Brain microvascular endothelial cell (primary cell): ENCODE measurements at regions not wholly inside any gene's neighbourhood (a gene's known extent, or its start where the extent isn't known, plus 50 kb on each side); places are given as distances from the start of the nearest gene placed in this dataset.

ENCODE experiments used
- DNase-seq: peaks from one replicate; pipeline ENCODE4 v3.0.0-alpha.2; 2020
- H3K27ac ChIP-seq: fragments of 250-450 bp; sonication (Bioruptor Pico); 2 replicates; pipeline ENCODE4 v1.5.1; 2020; ENCODE audit warnings: mild to moderate bottlenecking, moderate library complexity
- H3K27me3 ChIP-seq: fragments of 250-450 bp; sonication (Bioruptor Pico); replicated peaks from 2 replicates; pipeline ENCODE4 v1.5.1; 2020; ENCODE audit warnings: mild to moderate bottlenecking
- H3K36me3 ChIP-seq: fragments of 250-450 bp; sonication (Bioruptor Pico); replicated peaks from 2 replicates; pipeline ENCODE4 v1.5.1; 2020; ENCODE audit warnings: mild to moderate bottlenecking
- H3K4me3 ChIP-seq: 2 replicates; pipeline ENCODE4 v1.5.1; 2011; ENCODE audit warnings: low read depth, mild to moderate bottlenecking, control low read depth, low read length, moderate library complexity
- in situ Hi-C: cut with HindIII; loops from 2 replicates; pipeline ENCODE4 v1.10.0; 2017; ENCODE audit warnings: low sequenced_read_pairs, low pct_ligation_motif_present
- TF ChIP-seq, protein P1 (sequence below): IDR thresholded peaks from 2 replicates; pipeline ENCODE4 v1.5.1; 2011; ENCODE audit warnings: low read depth, mild to moderate bottlenecking, moderate library complexity, low read length, control low read depth, inconsistent platforms; ENCODE audit errors: missing control alignments

DNA sequence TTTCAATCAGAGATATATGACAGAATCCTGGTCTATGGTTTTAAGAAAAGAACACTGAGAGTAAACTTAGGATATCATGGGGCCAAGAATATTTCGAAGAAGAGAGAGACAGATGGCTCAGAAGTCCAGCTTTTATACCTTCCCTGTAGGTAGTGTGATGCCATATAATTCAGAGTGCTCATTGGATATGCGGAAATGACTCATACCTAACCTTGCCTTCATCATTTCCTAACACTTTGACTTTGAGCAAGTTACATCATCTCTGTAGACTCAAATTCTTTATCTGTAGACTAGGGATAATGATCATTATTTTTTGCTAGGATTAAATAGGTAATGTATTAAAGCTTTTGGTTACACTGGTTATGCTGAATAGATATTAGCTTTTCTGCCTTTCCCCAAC lies 461.6 kb upstream of the CNTNAP5 start:
- Histone ChIP-seq H3K4me3 (no peak overlapping the region), H3K27me3 (no peaks in the 10 kb centered on the region), H3K27ac (no peak overlapping the region), H3K36me3 (no peaks in the 10 kb centered on the region)
- no peak for DNase-seq
- in situ Hi-C loops, result no loop called here
- TF ChIP-seq, protein P1, sequence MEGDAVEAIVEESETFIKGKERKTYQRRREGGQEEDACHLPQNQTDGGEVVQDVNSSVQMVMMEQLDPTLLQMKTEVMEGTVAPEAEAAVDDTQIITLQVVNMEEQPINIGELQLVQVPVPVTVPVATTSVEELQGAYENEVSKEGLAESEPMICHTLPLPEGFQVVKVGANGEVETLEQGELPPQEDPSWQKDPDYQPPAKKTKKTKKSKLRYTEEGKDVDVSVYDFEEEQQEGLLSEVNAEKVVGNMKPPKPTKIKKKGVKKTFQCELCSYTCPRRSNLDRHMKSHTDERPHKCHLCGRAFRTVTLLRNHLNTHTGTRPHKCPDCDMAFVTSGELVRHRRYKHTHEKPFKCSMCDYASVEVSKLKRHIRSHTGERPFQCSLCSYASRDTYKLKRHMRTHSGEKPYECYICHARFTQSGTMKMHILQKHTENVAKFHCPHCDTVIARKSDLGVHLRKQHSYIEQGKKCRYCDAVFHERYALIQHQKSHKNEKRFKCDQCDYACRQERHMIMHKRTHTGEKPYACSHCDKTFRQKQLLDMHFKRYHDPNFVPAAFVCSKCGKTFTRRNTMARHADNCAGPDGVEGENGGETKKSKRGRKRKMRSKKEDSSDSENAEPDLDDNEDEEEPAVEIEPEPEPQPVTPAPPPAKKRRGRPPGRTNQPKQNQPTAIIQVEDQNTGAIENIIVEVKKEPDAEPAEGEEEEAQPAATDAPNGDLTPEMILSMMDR, result no peak

DNA sequence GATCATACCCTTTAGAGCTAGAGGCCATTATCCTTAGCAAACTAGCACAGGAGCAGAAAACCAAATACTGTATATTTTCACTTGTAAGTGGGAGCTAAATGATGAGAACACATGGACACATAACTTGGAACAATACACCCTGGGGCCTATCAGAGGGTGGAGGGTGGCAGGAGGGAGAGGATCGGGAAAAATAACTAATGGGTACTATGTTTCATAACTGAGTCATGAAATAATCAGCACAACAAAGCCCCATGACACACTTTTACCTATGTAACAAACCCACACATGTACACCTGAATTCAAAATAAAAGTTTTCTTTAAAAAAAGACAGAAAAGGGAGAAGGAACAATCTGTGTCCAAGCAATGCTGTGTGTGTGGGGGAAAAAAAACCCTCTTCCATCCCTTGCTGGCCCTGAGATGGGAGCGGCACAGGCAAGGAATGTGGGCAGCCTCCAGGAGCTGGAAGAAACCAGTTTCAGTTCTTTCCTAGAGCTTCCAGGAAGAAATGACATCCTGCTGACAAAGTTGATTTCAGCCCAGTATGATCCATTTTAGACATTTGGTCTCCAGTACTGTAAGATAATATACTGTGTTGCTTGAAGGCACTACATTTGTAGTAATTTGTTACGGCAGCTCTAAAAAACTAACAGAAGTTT lies 458.7 kb upstream of the CNTNAP5 start:
- TF ChIP-seq, protein P1, result no peak

DNA sequence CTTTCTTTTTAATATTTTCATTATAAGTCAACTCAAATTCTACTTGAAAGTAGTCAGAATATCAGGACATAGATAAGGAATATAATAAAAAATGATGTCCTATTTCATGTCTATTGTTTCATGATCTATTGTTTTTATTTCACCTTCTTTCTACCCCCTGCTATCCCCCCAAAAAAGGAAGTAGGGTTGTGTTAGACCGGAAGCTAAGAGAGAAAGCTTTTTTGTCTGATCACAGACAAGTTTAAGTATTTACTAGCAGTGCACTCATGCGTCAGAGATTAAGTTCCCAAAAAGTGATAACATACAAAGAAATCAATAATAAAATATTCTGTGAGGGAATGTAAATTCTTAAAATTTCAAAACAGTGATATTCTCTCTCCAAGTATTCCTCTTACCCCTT lies 447.1 kb upstream of the CNTNAP5 start:
- in situ Hi-C loops, result no loop called here
- no peak overlapping the region for H3K27ac ChIP-seq
- no peaks in the 10 kb centered on the region for H3K36me3 ChIP-seq
- no peaks in the 10 kb centered on the region for H3K27me3 ChIP-seq
- TF ChIP-seq, protein P1, result no peak
- no peak for DNase-seq
- no peak overlapping the region for H3K4me3 ChIP-seq

More for the DNA sequence above, 458.7 kb upstream of the CNTNAP5 start:
- H3K36me3 ChIP-seq, result no peaks in the 10 kb centered on the region
- DNase-seq, result no peak
- H3K27me3 ChIP-seq, result no peaks in the 10 kb centered on the region
- in situ Hi-C loops, result no loop called here
- no peak overlapping the region for H3K27ac ChIP-seq
- no peak overlapping the region for H3K4me3 ChIP-seq

DNA sequence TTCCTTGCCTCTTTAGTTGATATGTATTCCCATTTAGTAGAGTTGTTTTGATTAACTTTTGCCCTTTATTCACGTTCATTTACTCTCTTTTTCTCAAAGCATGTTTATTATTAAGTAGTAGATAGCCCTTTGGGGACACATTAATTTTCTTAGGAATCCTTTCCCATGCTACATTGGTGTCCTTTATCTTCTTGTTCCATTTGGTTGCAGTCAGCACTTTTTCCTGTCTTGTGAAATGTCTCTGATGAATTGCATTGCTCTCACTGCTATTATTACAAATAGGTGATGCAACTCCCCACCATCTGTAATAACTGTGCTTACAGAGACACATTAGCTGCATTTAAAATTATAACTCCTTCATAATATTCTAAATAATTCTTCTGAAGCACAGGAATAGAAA lies 428.5 kb upstream of the CNTNAP5 start:
- in situ Hi-C loops, result no loop called here
- Histone ChIP-seq H3K27me3 (no peaks in the 10 kb centered on the region), H3K27ac (no peak overlapping the region), H3K36me3 (no peaks in the 10 kb centered on the region), H3K4me3 (no peak overlapping the region)
- TF ChIP-seq, protein P1, result no peak
- DNase-seq, result no peak

DNA sequence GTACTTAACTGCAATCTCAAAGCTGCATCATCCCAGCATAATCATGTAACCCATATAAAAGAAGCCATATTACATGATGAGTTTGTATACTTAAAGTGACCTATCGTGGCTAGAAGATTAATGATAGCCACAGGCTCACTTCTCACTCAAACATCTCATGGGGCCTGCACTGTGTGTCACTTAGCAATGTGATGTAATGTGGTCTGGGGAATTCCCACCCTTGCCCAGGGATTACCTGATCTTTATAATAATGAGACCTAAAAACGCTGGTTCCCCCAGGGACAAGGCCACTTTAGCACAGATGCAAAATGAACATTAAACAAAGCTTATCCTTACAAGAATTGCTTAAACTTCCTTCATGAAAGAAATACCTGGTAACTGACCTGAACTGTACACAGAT lies 427.1 kb upstream of the CNTNAP5 start:
- H3K27me3 ChIP-seq, result no peaks in the 10 kb centered on the region
- in situ Hi-C loops, result no loop called here
- TF ChIP-seq, protein P1, result no peak
- no peak for DNase-seq
- no peak overlapping the region for H3K27ac ChIP-seq
- no peak overlapping the region for H3K4me3 ChIP-seq
- no peaks in the 10 kb centered on the region for H3K36me3 ChIP-seq

DNA sequence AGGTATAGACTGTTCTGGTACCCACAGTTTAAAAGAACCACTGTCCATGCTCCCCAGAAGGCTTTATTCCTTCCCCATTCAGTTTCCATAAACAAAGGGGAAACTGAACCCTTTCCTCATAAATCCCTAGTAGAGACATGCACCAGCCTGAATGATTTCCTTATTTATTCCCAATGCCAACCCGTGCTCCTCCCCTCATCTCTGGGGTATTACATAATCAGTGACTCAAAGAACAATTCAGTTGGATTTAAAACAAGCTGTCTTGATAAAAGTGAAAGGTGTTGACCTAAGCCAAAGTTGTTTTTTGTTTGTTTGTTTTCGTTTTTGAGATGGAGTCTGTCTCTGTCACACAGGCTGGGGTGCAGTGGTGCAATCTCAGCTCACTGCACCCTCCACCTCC lies 418.5 kb upstream of the CNTNAP5 start:
- Histone ChIP-seq H3K4me3 (no peak overlapping the region), H3K36me3 (no peaks in the 10 kb centered on the region), H3K27me3 (no peaks in the 10 kb centered on the region), H3K27ac (no peak overlapping the region)
- no peak for DNase-seq
- TF ChIP-seq, protein P1, result no peak
- in situ Hi-C loops, result no loop called here
